ENCODE measurements at regions not wholly inside any gene's neighbourhood (a gene's known extent, or its start where the extent isn't known, plus 50 kb on each side); places are given as distances from the start of the nearest gene placed in this dataset.
A peak's percentile ranks its signal among the peaks of the same experiment; 100 is the strongest.

DNA sequence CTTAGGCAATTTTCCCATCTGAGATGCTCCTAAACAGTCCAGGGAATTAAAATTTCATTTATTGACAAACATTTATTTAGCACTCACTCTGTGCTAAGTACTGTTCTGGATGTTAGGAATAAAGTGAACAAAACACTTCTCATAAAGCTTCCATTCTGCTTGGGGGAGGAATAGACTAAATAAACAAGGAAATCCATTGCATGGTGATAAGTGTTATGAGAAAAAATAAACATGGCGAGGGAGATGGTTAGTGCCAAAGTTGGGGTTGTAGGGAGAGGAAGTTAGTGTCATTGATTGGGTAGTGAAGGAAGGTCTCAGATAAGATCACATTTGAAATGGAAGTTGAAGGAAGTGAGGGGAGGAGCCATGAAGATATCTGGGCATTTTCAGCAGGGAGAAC lies 72.2 kb upstream of the CES5A start:
- H3K27ac ChIP-seq (ENCODE audit: low read length): no peak overlapping the region
- ATAC-seq: no peak
- H3K4me3 Mint-ChIP-seq: no peak overlapping the region
- intact Hi-C loops (cut with micrococcal nuclease): loop anchor here (5.0 kb wide), 1 partner anchor 755 kb away; no protein-coding TSS in a partner anchor
- H3K36me3 Mint-ChIP-seq: no peaks in the 10 kb centered on the region
- no peaks in the 10 kb centered on the region for H3K4me1 ChIP-seq (ENCODE audit: control insufficient read depth, insufficient read depth, low read length)
- no peak for DNase-seq
- 75% methylated on average over 1 of the region's 1 CpG for WGBS (ENCODE audit: insufficient coverage)
- TF ChIP-seq, protein P1, sequence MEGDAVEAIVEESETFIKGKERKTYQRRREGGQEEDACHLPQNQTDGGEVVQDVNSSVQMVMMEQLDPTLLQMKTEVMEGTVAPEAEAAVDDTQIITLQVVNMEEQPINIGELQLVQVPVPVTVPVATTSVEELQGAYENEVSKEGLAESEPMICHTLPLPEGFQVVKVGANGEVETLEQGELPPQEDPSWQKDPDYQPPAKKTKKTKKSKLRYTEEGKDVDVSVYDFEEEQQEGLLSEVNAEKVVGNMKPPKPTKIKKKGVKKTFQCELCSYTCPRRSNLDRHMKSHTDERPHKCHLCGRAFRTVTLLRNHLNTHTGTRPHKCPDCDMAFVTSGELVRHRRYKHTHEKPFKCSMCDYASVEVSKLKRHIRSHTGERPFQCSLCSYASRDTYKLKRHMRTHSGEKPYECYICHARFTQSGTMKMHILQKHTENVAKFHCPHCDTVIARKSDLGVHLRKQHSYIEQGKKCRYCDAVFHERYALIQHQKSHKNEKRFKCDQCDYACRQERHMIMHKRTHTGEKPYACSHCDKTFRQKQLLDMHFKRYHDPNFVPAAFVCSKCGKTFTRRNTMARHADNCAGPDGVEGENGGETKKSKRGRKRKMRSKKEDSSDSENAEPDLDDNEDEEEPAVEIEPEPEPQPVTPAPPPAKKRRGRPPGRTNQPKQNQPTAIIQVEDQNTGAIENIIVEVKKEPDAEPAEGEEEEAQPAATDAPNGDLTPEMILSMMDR (IDR thresholded peaks at IDR 0.05): no peak
- no peak overlapping the region for H3K4me3 ChIP-seq (ENCODE audit: low read length)
- no peaks in the 10 kb centered on the region for H3K4me1 Mint-ChIP-seq
- peaks cover 3% of the 10 kb centered on the region for H3K27me3 ChIP-seq (ENCODE audit: control insufficient read depth, insufficient read depth, low read length)
- no peaks in the 10 kb centered on the region for H3K9me3 ChIP-seq (ENCODE audit: control insufficient read depth, insufficient read depth, low read length)
- no peaks in the 10 kb centered on the region for H3K9me3 Mint-ChIP-seq
- H3K36me3 ChIP-seq (ENCODE audit: control insufficient read depth, insufficient read depth, low read length): no peaks in the 10 kb centered on the region
- H3K27me3 Mint-ChIP-seq (ENCODE audit: low read depth in 2 of 2): peaks cover 24 to 64% of the 10 kb centered on the region in 2 donors
- no peak overlapping the region for H3K27ac Mint-ChIP-seq

DNA sequence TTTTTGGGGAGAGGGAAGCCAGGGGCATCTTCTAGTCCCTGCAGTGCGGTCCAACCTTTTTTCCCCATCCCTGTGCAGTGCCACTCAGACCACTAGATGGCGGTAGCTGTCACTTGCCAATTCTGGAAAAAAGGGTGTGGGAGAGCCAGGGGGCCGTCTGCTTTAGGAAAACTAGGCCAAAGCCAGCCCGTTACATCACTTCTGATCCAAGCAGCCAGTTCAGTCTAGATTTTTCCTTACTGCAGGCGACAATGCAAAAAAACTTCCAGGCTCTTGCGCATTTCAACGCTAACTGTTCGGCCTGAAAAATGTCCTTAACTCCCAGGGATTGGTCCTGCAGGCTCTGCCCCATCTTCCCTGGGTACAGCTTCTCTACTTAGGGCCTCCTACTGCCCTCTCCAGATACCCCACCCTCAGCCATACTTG lies 69.2 kb upstream of the CES5A start:
- Histone ChIP-seq H3K4me3 (ENCODE audit: low read length) (no peak overlapping the region), H3K9me3 (ENCODE audit: control insufficient read depth, insufficient read depth, low read length) (no peaks in the 10 kb centered on the region), H3K27me3 (ENCODE audit: control insufficient read depth, insufficient read depth, low read length) (no peaks in the 10 kb centered on the region), H3K4me1 (ENCODE audit: control insufficient read depth, insufficient read depth, low read length) (no peaks in the 10 kb centered on the region), H3K36me3 (ENCODE audit: control insufficient read depth, insufficient read depth, low read length) (no peaks in the 10 kb centered on the region), H3K27ac (ENCODE audit: low read length) (no peak overlapping the region)
- H3K27ac Mint-ChIP-seq: no peak overlapping the region
- H3K36me3 Mint-ChIP-seq: no peaks in the 10 kb centered on the region
- peaks cover 0 to 3% of the 10 kb centered on the region in 2 donors for H3K9me3 Mint-ChIP-seq
- TF ChIP-seq, protein P1 (IDR thresholded peaks at IDR 0.05): peak; percentile 83
- ATAC-seq: peak in 1 of 3 donors; percentile 67
- no peak overlapping the region for H3K4me3 Mint-ChIP-seq
- WGBS (ENCODE audit: insufficient coverage): 46% methylated on average over 8 of the region's 8 CpGs
- peaks cover 21 to 66% of the 10 kb centered on the region in 2 donors for H3K27me3 Mint-ChIP-seq (ENCODE audit: low read depth in 2 of 2)
- DNase-seq: peak; percentile 21 to 70
- H3K4me1 Mint-ChIP-seq: no peaks in the 10 kb centered on the region
- intact Hi-C loops (cut with micrococcal nuclease): loop anchor here (1.0 kb wide), 1 partner anchor 374 kb away; no protein-coding TSS in a partner anchor

DNA sequence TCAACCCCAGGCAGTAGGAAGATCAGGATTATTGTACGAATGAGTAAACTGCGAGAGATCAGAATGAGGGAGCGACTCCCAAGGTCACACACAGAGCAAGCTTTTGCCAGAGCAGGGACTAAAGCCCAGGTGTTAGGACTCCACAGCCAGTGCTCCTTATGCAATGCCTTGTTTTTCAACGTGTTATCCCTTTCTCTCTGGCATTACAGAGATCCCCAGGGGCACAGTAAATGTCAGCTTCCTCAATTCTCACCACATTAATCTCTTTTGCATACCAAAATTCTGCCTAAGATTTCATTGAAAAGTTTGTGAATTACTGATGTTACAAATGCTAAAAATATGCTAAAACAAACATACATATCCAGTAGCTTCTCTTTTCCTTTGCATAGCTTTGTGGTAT lies 68.1 kb upstream of the CES5A start:
- H3K9me3 Mint-ChIP-seq: peaks cover 0 to 3% of the 10 kb centered on the region in 2 donors
- Histone ChIP-seq H3K27ac (ENCODE audit: low read length) (no peak overlapping the region), H3K9me3 (ENCODE audit: control insufficient read depth, insufficient read depth, low read length) (no peaks in the 10 kb centered on the region), H3K27me3 (ENCODE audit: control insufficient read depth, insufficient read depth, low read length) (no peaks in the 10 kb centered on the region), H3K4me1 (ENCODE audit: control insufficient read depth, insufficient read depth, low read length) (no peaks in the 10 kb centered on the region), H3K4me3 (ENCODE audit: low read length) (no peak overlapping the region), H3K36me3 (ENCODE audit: control insufficient read depth, insufficient read depth, low read length) (no peaks in the 10 kb centered on the region)
- DNase-seq: no peak
- no peaks in the 10 kb centered on the region for H3K36me3 Mint-ChIP-seq
- H3K27me3 Mint-ChIP-seq (ENCODE audit: low read depth in 2 of 2): peaks cover 21 to 65% of the 10 kb centered on the region in 2 donors
- intact Hi-C loops (cut with micrococcal nuclease): no loop called here
- TF ChIP-seq, protein P1 (IDR thresholded peaks at IDR 0.05): no peak
- no peak overlapping the region for H3K4me3 Mint-ChIP-seq
- 74% methylated on average over 4 of the region's 4 CpGs for WGBS (ENCODE audit: insufficient coverage)
- H3K4me1 Mint-ChIP-seq: no peaks in the 10 kb centered on the region
- no peak for ATAC-seq
- H3K27ac Mint-ChIP-seq: no peak overlapping the region

DNA sequence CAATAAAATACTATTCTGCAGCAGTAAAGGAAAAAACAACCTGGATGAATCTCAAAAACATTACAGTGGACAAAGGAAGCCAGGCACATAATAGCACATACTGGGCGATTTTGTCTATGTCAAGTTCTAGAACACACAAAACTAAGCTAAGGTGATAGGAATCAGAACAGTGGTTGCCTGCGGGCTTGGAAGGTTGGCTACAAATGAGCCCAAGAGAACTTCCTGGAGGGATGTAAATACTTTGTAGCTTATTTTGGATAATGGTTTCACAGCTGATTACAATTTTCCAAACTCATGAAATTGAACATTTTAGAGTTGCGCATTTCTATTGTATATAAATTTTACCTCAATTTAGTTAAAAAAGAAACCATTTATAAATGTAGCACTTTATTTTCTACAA lies 67.6 kb upstream of the CES5A start:
- no peak overlapping the region for H3K4me3 ChIP-seq (ENCODE audit: low read length)
- TF ChIP-seq, protein P1 (IDR thresholded peaks at IDR 0.05): no peak
- ATAC-seq (no peak), DNase-seq (no peak)
- H3K9me3 ChIP-seq (ENCODE audit: control insufficient read depth, insufficient read depth, low read length): no peaks in the 10 kb centered on the region
- no peaks in the 10 kb centered on the region for H3K4me1 ChIP-seq (ENCODE audit: control insufficient read depth, insufficient read depth, low read length)
- no peaks in the 10 kb centered on the region for H3K36me3 ChIP-seq (ENCODE audit: control insufficient read depth, insufficient read depth, low read length)
- Mint-ChIP-seq H3K4me1 (no peaks in the 10 kb centered on the region), H3K36me3 (no peaks in the 10 kb centered on the region), H3K27me3 (ENCODE audit: low read depth in 2 of 2) (peaks cover 19 to 60% of the 10 kb centered on the region in 2 donors), H3K27ac (no peak overlapping the region), H3K9me3 (peaks cover 0 to 3% of the 10 kb centered on the region in 2 donors), H3K4me3 (no peak overlapping the region)
- intact Hi-C loops (cut with micrococcal nuclease): no loop called here
- H3K27ac ChIP-seq (ENCODE audit: low read length): no peak overlapping the region
- no peaks in the 10 kb centered on the region for H3K27me3 ChIP-seq (ENCODE audit: control insufficient read depth, insufficient read depth, low read length)
- 89% methylated on average over 2 of the region's 3 CpGs for WGBS (ENCODE audit: insufficient coverage)
